ENCODE measurements at regions not wholly inside any gene's neighbourhood (a gene's known extent, or its start where the extent isn't known, plus 50 kb on each side); places are given as distances from the start of the nearest gene placed in this dataset.

GRCh38 chr3:178231645-178232044, 304.6 kb upstream of the KCNMB2 start:
- no peak overlapping the region for H2AFZ ChIP-seq (ENCODE audit: low read length)
- no peaks in the 10 kb centered on the region for H3K79me2 ChIP-seq (ENCODE audit: control insufficient read depth in 1 of 2, insufficient read depth in 2 of 2, low read length in 2 of 2)
- H3K4me2 ChIP-seq (ENCODE audit: insufficient read depth in 1 of 2, low read depth in 2 of 2, low read length in 2 of 2) = no peak overlapping the region
- H4K91ac ChIP-seq (replicated peaks; ENCODE audit: insufficient read length, low read length) = no peak overlapping the region
- no peaks in the 10 kb centered on the region for H3K36me3 ChIP-seq (ENCODE audit: control insufficient read depth in 2 of 4, insufficient read depth in 4 of 4, low read length in 3 of 4)
- no peaks in the 10 kb centered on the region for H3K79me1 ChIP-seq (ENCODE audit: low read depth, low read length)
- no peak overlapping the region for H3K18ac ChIP-seq (ENCODE audit: extremely low read depth, low read length)
- POLR2A ChIA-PET (ENCODE audit: partially characterized antibody) = no interaction called here
- no peak overlapping the region for H2BK120ac ChIP-seq (replicated peaks; ENCODE audit: low read depth, low read length)
- FAIRE-seq = no peak
- no peak overlapping the region for H2BK20ac ChIP-seq (ENCODE audit: low read length)
- H3K4me3 ChIP-seq (ENCODE audit: extremely low read depth in 1 of 4, insufficient read depth in 2 of 4, low read depth in 3 of 4, low read length in 4 of 4) = no peak overlapping the region
- 93% methylated on average over 3 of the region's 3 CpGs; no CpG with 5 or more reads in 1 of the 2 experiments for WGBS, 2 experiments (ENCODE audit: extremely low coverage in 1 of 2, insufficient coverage in 1 of 2, insufficient read length in 1 of 2, insufficient replicate concordance in 2 of 2, low coverage in 1 of 2, low lambda C conversion rate in 2 of 2, missing lambda C conversion rate in 1 of 2)
- no peaks in the 10 kb centered on the region for H3K27me3 ChIP-seq (replicated peaks in 1 of 4; ENCODE audit: control insufficient read depth in 3 of 4, extremely low read depth in 1 of 4, insufficient read depth in 3 of 4, low read length in 3 of 4)
- no peaks in the 10 kb centered on the region for H4K20me1 ChIP-seq (replicated peaks in 1 of 2; ENCODE audit: control insufficient read depth in 1 of 2, insufficient read depth in 2 of 2, low read length in 2 of 2)
- H2AK5ac ChIP-seq (ENCODE audit: low read depth, low read length) = no peak overlapping the region
- no peak overlapping the region for H2BK12ac ChIP-seq (ENCODE audit: low read depth, low read length)
- H3K14ac ChIP-seq (ENCODE audit: insufficient read length) = no peak overlapping the region
- H4K5ac ChIP-seq (ENCODE audit: insufficient read length, low read depth, low read length) = no peak overlapping the region
- H3K4me1 ChIP-seq (replicated peaks in 1 of 4; ENCODE audit: control insufficient read depth in 3 of 4, insufficient read depth in 4 of 4, low read length in 3 of 4) = peaks cover 0 to 2% (median 1%) of the 10 kb centered on the region in 4 experiments; a peak in 1 of 7 replicates
- no peak overlapping the region for H2BK5ac ChIP-seq (ENCODE audit: low read depth, low read length)
- H3K9ac ChIP-seq (replicated peaks in 1 of 4; ENCODE audit: extremely low read depth in 1 of 4, low read depth in 3 of 4, low read length in 3 of 4) = no peak overlapping the region
- H3K56ac ChIP-seq (replicated peaks; ENCODE audit: insufficient read length, low read depth, low read length) = no peak overlapping the region
- H3K27ac ChIP-seq (ENCODE audit: low read depth, low read length) = no peak overlapping the region
- H4K8ac ChIP-seq (ENCODE audit: extremely low read depth, insufficient read depth, low read length) = no peak overlapping the region
- H2BK15ac ChIP-seq (ENCODE audit: low read length) = no peak overlapping the region
- no peak for DNase-seq (ENCODE audit: low read depth in 1 of 2, low spot score in 2 of 2)
- no peak overlapping the region for H3K4ac ChIP-seq (replicated peaks; ENCODE audit: insufficient read length, low read depth, low read length)
- H3K23me2 ChIP-seq (ENCODE audit: low read depth, low read length) = no peaks in the 10 kb centered on the region
- peaks cover 5 to 9% of the 10 kb centered on the region in 2 experiments; a peak in 2 of 4 replicates for H3K9me3 ChIP-seq (ENCODE audit: insufficient read depth in 2 of 2, low read depth in 1 of 2, low read length in 1 of 2)
- H3K23ac ChIP-seq (ENCODE audit: insufficient read length) = no peak overlapping the region
- CTCF ChIA-PET (ENCODE audit: partially characterized antibody) = no interaction called here
- no peak for TF ChIP-seq TEAD4 (IDR thresholded peaks at IDR 0.05; ENCODE audit: low read depth, low read length)
- TF ChIP-seq CREB1 (IDR thresholded peaks at IDR 0.05) = no peak
- no peak for TF ChIP-seq SP1 (IDR thresholded peaks at IDR 0.05; ENCODE audit: low read depth, low read length)
- TF ChIP-seq NANOG (IDR thresholded peaks at IDR 0.05; ENCODE audit: insufficient read depth, low read depth, low read length, poor library complexity, severe bottlenecking) = no peak
- TF ChIP-seq CBX8 (IDR thresholded peaks at IDR 0.05; ENCODE audit: borderline replicate concordance, low read depth, low read length) = no peak
- no peak for TF ChIP-seq GTF2F1 (IDR thresholded peaks at IDR 0.05; ENCODE audit: borderline replicate concordance, low read depth, low read length)
- TF ChIP-seq YY1 (IDR thresholded peaks at IDR 0.05; ENCODE audit: low read depth, low read length) = no peak
- no peak for TF ChIP-seq PHF8 (conservative IDR thresholded peaks at IDR 0.05; ENCODE audit: low read depth, low read length)
- TF ChIP-seq JUND (IDR thresholded peaks at IDR 0.05; ENCODE audit: low read length) = no peak
- TF ChIP-seq KDM5A (IDR thresholded peaks at IDR 0.05; ENCODE audit: low read length) = no peak
- TF ChIP-seq TBP (IDR thresholded peaks at IDR 0.05; ENCODE audit: low read depth, low read length) = no peak
- TF ChIP-seq RFX5 (IDR thresholded peaks at IDR 0.05; ENCODE audit: borderline replicate concordance, low read depth, low read length) = no peak
- TF ChIP-seq E2F6 (IDR thresholded peaks at IDR 0.05) = no peak
- no peak for TF ChIP-seq KDM4A (IDR thresholded peaks at IDR 0.05; ENCODE audit: low read depth, low read length, severe bottlenecking)
- no peak for TF ChIP-seq CHD2 (IDR thresholded peaks at IDR 0.05; ENCODE audit: low read length)
- no peak for TF ChIP-seq POLR2AphosphoS5 (IDR thresholded peaks at IDR 0.05; ENCODE audit: low read depth, low read length)
